GM18870 (cell line): ENCODE measurements at regions not wholly inside any gene's neighbourhood (a gene's known extent, or its start where the extent isn't known, plus 50 kb on each side); places are given as distances from the start of the nearest gene placed in this dataset.

Experiments
- ATAC-seq: cut with Tn5 transposase; IDR thresholded peaks from one replicate; pipeline ENCODE4 v1.9.1; 2021; ENCODE audit warnings: moderate library complexity; ENCODE audit not compliant: unreplicated experiment

GRCh38 chr13:73720216-73720840, 413.9 kb downstream of the KLF12 start:
- no peak for ATAC-seq

GRCh38 chr13:73718246-73718645, 416.0 kb downstream of the KLF12 start:
- ATAC-seq, result no peak

- no peak for ATAC-seq
These were observed 416.6 kb downstream of the KLF12 start for GRCh38 chr13:73717632-73718031.

GRCh38 chr13:73715911-73716510, 418.2 kb downstream of the KLF12 start:
- peak; percentile 55 for ATAC-seq

GRCh38 chr13:73715114-73715910, 418.9 kb downstream of the KLF12 start:
- peak; percentile 96 for ATAC-seq

- no peak for ATAC-seq
These were observed 419.7 kb downstream of the KLF12 start for GRCh38 chr13:73714522-73714921.

GRCh38 chr13:73708393-73708985, 425.7 kb downstream of the KLF12 start:
- ATAC-seq, result peak; percentile 95

- ATAC-seq, result no peak
These were observed 429.6 kb downstream of the KLF12 start for GRCh38 chr13:73704587-73704986.

- no peak for ATAC-seq
These were observed 430.6 kb downstream of the KLF12 start for GRCh38 chr13:73703606-73704005.

- ATAC-seq, result peak; percentile 88
These were observed 431.7 kb downstream of the KLF12 start for GRCh38 chr13:73702419-73703071.

GRCh38 chr13:73701160-73701559, 433.0 kb downstream of the KLF12 start:
- ATAC-seq, result no peak

GRCh38 chr13:73698859-73699258, 435.3 kb downstream of the KLF12 start:
- no peak for ATAC-seq

GRCh38 chr13:73697166-73697565, 437.0 kb downstream of the KLF12 start:
- ATAC-seq, result no peak

GRCh38 chr13:73696713-73697112, 437.5 kb downstream of the KLF12 start:
- no peak for ATAC-seq

- ATAC-seq, result no peak
These were observed 437.9 kb downstream of the KLF12 start for GRCh38 chr13:73696271-73696670.

GRCh38 chr13:73695325-73695724, 438.9 kb downstream of the KLF12 start:
- no peak for ATAC-seq

- no peak for ATAC-seq
These were observed 441.0 kb downstream of the KLF12 start for GRCh38 chr13:73693215-73693614.

- ATAC-seq, result no peak
These were observed 442.3 kb downstream of the KLF12 start for GRCh38 chr13:73691891-73692290.

GRCh38 chr13:73687929-73688328, 446.3 kb downstream of the KLF12 start:
- ATAC-seq, result no peak

GRCh38 chr13:73687087-73687486, 447.1 kb downstream of the KLF12 start:
- no peak for ATAC-seq

- ATAC-seq, result no peak
These were observed 449.5 kb downstream of the KLF12 start for GRCh38 chr13:73684750-73685149.
